Lung (tissue), 11 donors: ENCODE measurements at regions not wholly inside any gene's neighbourhood (a gene's known extent, or its start where the extent isn't known, plus 50 kb on each side); places are given as distances from the start of the nearest gene placed in this dataset.

Source experiments
- ATAC-seq: fragments of 200-7000 bp; cut with Tn5 transposase; one replicate; pipeline ENCODE4 v1.9.1; 2020; ENCODE audit warnings: moderate number of reproducible peaks; ENCODE audit not compliant: insufficient read depth, low FRiP score
- DNase-seq, 3 donors: peaks; one replicate each; pipeline ENCODE4 v3.0.0-alpha.2; 2013 to 2017
- H3K27ac ChIP-seq, 2 donors: one replicate each; pipeline ENCODE4 v1.5.1; 2013; ENCODE audit warnings: mild to moderate bottlenecking in 2 of 2, moderate library complexity in 2 of 2, control low read depth in 1 of 2, inconsistent platforms in 1 of 2, low read depth in 1 of 2, low read length in 1 of 2
- H3K27me3 ChIP-seq, 3 donors: one replicate each; pipeline ENCODE4 v1.5.1; 2013; ENCODE audit warnings: low read length in 2 of 3; ENCODE audit not compliant: control insufficient read depth in 3 of 3, insufficient read depth in 3 of 3
- H3K36me3 ChIP-seq, 4 donors: one replicate each; pipeline ENCODE4 v1.5.1; 2013; ENCODE audit warnings: low read length in 4 of 4, mild to moderate bottlenecking in 1 of 4, moderate library complexity in 1 of 4; ENCODE audit not compliant: control insufficient read depth in 4 of 4, insufficient read depth in 4 of 4
- H3K4me1 ChIP-seq, 5 donors: one replicate each; pipeline ENCODE4 v1.5.1; 2013; ENCODE audit warnings: low read length in 5 of 5, mild to moderate bottlenecking in 2 of 5, moderate library complexity in 1 of 5; ENCODE audit not compliant: control insufficient read depth in 5 of 5, insufficient read depth in 5 of 5
- H3K4me3 ChIP-seq: one replicate; pipeline ENCODE4 v1.5.1; 2013; ENCODE audit warnings: mild to moderate bottlenecking, control low read depth, moderate library complexity
- H3K9ac ChIP-seq, 2 donors: one replicate each; pipeline ENCODE4 v1.5.1; 2013; ENCODE audit warnings: low read length in 2 of 2, control low read depth in 1 of 2; ENCODE audit not compliant: insufficient read depth in 1 of 2
- H3K9me3 ChIP-seq, 4 donors: one replicate each; pipeline ENCODE4 v1.5.1; 2013; ENCODE audit warnings: low read length in 3 of 4, mild to moderate bottlenecking in 1 of 4, moderate library complexity in 1 of 4; ENCODE audit not compliant: control insufficient read depth in 4 of 4, insufficient read depth in 3 of 4
- CTCF ChIP-seq: IDR thresholded peaks from 2 replicates; pipeline ENCODE4 v1.5.1; 2012; ENCODE audit warnings: mild to moderate bottlenecking; ENCODE audit errors: control extremely low read depth, extremely low read depth
- WGBS, 2 donors: extraction: QIAGEN DNeasy Blood & Tissue Kit; methylation state at CpG; one replicate each; pipeline ENCODE4 v1.1.7; 2013; 5-methylcytosine and 5-hydroxymethylcytosine counted together
- donor health status: control.
- donor health status: control.
- donor health status: Bipolar disorder and iron deficiency.
- donor health status: healthy.
- donor health status: DM: yes; HTN: yes; CAD: no.

GRCh38 chr3:713006-713621 is 379.7 kb upstream of the CNTN6 start:
- no peak for DNase-seq
- Histone ChIP-seq H3K9ac (no peak overlapping the region), H3K4me1 (no peaks in the 10 kb centered on the region), H3K27ac (no peak overlapping the region), H3K36me3 (no peaks in the 10 kb centered on the region), H3K9me3 (peaks cover 0 to 1% (median 0%) of the 10 kb centered on the region in 4 donors), H3K4me3 (no peak overlapping the region), H3K27me3 (no peaks in the 10 kb centered on the region)
- ATAC-seq = no peak
- 74 to 76% methylated on average over 5 of the region's 5 CpGs for WGBS, 2 donors
- no peak for TF ChIP-seq CTCF

GRCh38 chr3:713947-714620 is 378.7 kb upstream of the CNTN6 start:
- ATAC-seq (no peak), DNase-seq (no peak)
- H3K9me3 ChIP-seq = peaks cover 0 to 1% (median 0%) of the 10 kb centered on the region in 4 donors
- no peak overlapping the region for H3K27ac ChIP-seq
- H3K9ac ChIP-seq = no peak overlapping the region
- H3K4me3 ChIP-seq = no peak overlapping the region
- no peaks in the 10 kb centered on the region for H3K36me3 ChIP-seq
- TF ChIP-seq CTCF = no peak
- no peaks in the 10 kb centered on the region for H3K4me1 ChIP-seq
- WGBS, 2 donors = 73 to 78% methylated on average over 5 of the region's 5 CpGs
- H3K27me3 ChIP-seq = no peaks in the 10 kb centered on the region

GRCh38 chr3:721086-721485 is 371.7 kb upstream of the CNTN6 start:
- H3K9ac ChIP-seq = no peak overlapping the region
- no peak overlapping the region for H3K4me3 ChIP-seq
- H3K9me3 ChIP-seq = peaks cover 0 to 2% (median 0%) of the 10 kb centered on the region in 4 donors
- DNase-seq (no peak), ATAC-seq (no peak)
- WGBS, 2 donors = 81 to 90% methylated on average over 1 of the region's 1 CpG
- H3K27ac ChIP-seq = no peak overlapping the region
- no peak for TF ChIP-seq CTCF
- no peaks in the 10 kb centered on the region for H3K27me3 ChIP-seq
- no peaks in the 10 kb centered on the region for H3K4me1 ChIP-seq
- no peaks in the 10 kb centered on the region for H3K36me3 ChIP-seq
